22Rv1 (cell line): ENCODE measurements at regions not wholly inside any gene's neighbourhood (a gene's known extent, or its start where the extent isn't known, plus 50 kb on each side); places are given as distances from the start of the nearest gene placed in this dataset.

ENCODE experiments used
- CTCF ChIP-seq: fragments of 450-650 bp; IDR thresholded peaks from 2 replicates; pipeline ENCODE4 v1.5.1; 2017; ENCODE audit warnings: mild to moderate bottlenecking
- ZFX ChIP-seq: fragments of 450-650 bp; IDR thresholded peaks from 2 replicates; pipeline ENCODE4 v1.6.1; 2017; ENCODE audit warnings: antibody characterized with exemption, borderline replicate concordance

DNA sequence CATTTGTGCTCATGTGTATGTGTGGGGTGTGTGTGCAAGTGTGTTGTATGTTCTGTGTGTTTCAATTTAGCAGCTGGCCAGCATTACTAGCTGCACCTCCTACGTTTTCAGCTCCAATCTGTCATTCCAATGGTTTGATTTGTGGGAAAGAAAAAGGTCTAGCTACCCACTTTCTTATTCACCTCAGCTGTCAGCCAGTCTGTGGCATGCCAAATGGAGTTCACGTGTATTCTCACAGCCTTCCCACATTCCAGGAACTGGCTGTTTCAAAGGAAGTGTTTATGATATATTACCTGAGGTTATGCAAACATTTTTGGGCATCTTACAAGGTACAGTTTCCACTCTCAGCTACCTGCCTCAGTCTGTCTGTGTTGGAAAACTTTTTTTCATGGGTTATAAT is 220.2 kb upstream of the CPNE8 start:
- TF ChIP-seq CTCF (no peak), ZFX (no peak)
